Mesendoderm (in vitro differentiated cells): ENCODE measurements at regions not wholly inside any gene's neighbourhood (a gene's known extent, or its start where the extent isn't known, plus 50 kb on each side); places are given as distances from the start of the nearest gene placed in this dataset.
"Not testable (repeated sequence)": the region's sequence is repeated elsewhere in the genome, so short reads cannot be mapped to it uniquely, and the experiment has no call there.

ENCODE experiments used
- DNase-seq: peaks from one replicate; pipeline ENCODE4 v3.0.0; 2013
- H2AK5ac ChIP-seq: 2 replicates; pipeline ENCODE4 v1.6.1; 2013; ENCODE audit warnings: low read length, inconsistent platforms
- H2BK120ac ChIP-seq: 2 replicates; pipeline ENCODE4 v1.6.1; 2013; ENCODE audit warnings: low read depth, mild to moderate bottlenecking, low read length, moderate library complexity, mixed read lengths
- H2BK15ac ChIP-seq: replicated peaks from 2 replicates; pipeline ENCODE4 v1.6.1; 2013; ENCODE audit warnings: low read depth, mild to moderate bottlenecking, moderate library complexity
- H2BK5ac ChIP-seq: 2 replicates; pipeline ENCODE4 v1.6.1; 2013; ENCODE audit warnings: low read length, inconsistent platforms
- H3K18ac ChIP-seq: 2 replicates; pipeline ENCODE4 v1.6.1; 2013; ENCODE audit warnings: mild to moderate bottlenecking, low read length, mixed read lengths
- H3K23ac ChIP-seq: one replicate; pipeline ENCODE4 v1.6.1; 2013; ENCODE audit warnings: low read length
- H3K27ac ChIP-seq: 2 replicates; pipeline ENCODE4 v1.5.1; 2013; ENCODE audit warnings: low read depth, mild to moderate bottlenecking, inconsistent platforms, low read length, moderate library complexity
- H3K27me3 ChIP-seq: 2 replicates; pipeline ENCODE4 v1.6.1; 2013; ENCODE audit warnings: low read length, control low read depth, mild to moderate bottlenecking, inconsistent platforms; ENCODE audit not compliant: insufficient read depth, poor library complexity
- H3K36me3 ChIP-seq: 2 replicates; pipeline ENCODE4 v1.6.1; 2013; ENCODE audit warnings: low read length, inconsistent platforms; ENCODE audit not compliant: control insufficient read depth, insufficient read depth
- H3K4ac ChIP-seq: one replicate; pipeline ENCODE4 v1.6.1; 2013; ENCODE audit warnings: low read depth, mild to moderate bottlenecking, low read length, moderate library complexity
- H3K4me1 ChIP-seq: 2 replicates; pipeline ENCODE4 v1.6.1; 2013; ENCODE audit warnings: low read depth, low read length, inconsistent platforms; ENCODE audit not compliant: control insufficient read depth
- H3K4me2 ChIP-seq: 2 replicates; pipeline ENCODE4 v1.6.1; 2013; ENCODE audit warnings: low read length
- H3K4me3 ChIP-seq: 2 replicates; pipeline ENCODE4 v1.5.1; 2013; ENCODE audit warnings: mild to moderate bottlenecking, low read length
- H3K56ac ChIP-seq: one replicate; pipeline ENCODE4 v1.6.1; 2013; ENCODE audit warnings: low read length
- H3K79me1 ChIP-seq: 2 replicates; pipeline ENCODE4 v1.6.1; 2013; ENCODE audit warnings: low read length, inconsistent platforms
- H3K79me2 ChIP-seq: 2 replicates; pipeline ENCODE4 v1.6.1; 2013; ENCODE audit warnings: mild to moderate bottlenecking, low read length; ENCODE audit not compliant: control insufficient read depth, insufficient read depth
- H3K9ac ChIP-seq: 2 replicates; pipeline ENCODE4 v1.6.1; 2013; ENCODE audit warnings: low read length, inconsistent platforms
- H4K5ac ChIP-seq: one replicate; pipeline ENCODE4 v1.6.1; 2013; ENCODE audit warnings: low read length
- H4K8ac ChIP-seq: one replicate; pipeline ENCODE4 v1.6.1; 2013; ENCODE audit warnings: low read depth, mild to moderate bottlenecking, control low read depth, low read length, moderate library complexity
- WGBS: extraction: QIAGEN DNeasy Blood & Tissue Kit; methylation state at CpG from one replicate; pipeline ENCODE4 v1.1.7; 2013; ENCODE audit warnings: low lambda C conversion rate, missing lambda C conversion rate; ENCODE audit not compliant: insufficient coverage; ENCODE audit errors: extremely low coverage; 5-methylcytosine and 5-hydroxymethylcytosine counted together

DNA sequence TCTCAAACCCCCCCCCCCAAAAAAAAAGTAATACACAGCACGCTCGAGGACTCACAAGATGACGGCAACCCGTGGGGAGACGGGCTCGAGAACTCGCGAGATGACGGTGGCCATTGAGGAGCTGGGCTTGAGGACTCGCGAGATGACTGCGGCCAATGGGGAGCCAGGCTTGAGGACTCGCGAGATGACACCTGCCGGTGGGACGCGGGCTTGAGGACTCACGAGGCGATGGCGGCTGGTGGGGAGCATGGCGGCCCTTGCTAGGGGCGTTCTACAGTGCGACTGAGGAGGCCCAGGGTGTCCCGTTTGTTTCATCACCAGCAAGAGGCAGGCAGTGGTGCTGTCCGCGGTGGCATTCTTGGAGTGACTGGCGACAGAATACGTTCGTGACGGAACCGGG, 172.4 kb upstream of the MAGEB16 start:
- no peak overlapping the region for H3K23ac ChIP-seq
- no peaks in the 10 kb centered on the region for H3K79me1 ChIP-seq
- H3K4me3 ChIP-seq: no peak overlapping the region
- H3K27me3 ChIP-seq: no peaks in the 10 kb centered on the region
- H3K56ac ChIP-seq: no peak overlapping the region
- no peak overlapping the region for H2AK5ac ChIP-seq
- H3K4me1 ChIP-seq: no peaks in the 10 kb centered on the region
- no peaks in the 10 kb centered on the region for H3K36me3 ChIP-seq
- no peak overlapping the region for H3K18ac ChIP-seq
- no peak overlapping the region for H3K9ac ChIP-seq
- no peak overlapping the region for H3K27ac ChIP-seq
- no peak for DNase-seq
- no peak overlapping the region for H4K5ac ChIP-seq
- H3K4me2 ChIP-seq: no peak overlapping the region
- no peak overlapping the region for H4K8ac ChIP-seq
- H3K79me2 ChIP-seq: no peaks in the 10 kb centered on the region
- H3K4ac ChIP-seq: no peak overlapping the region
- H2BK15ac ChIP-seq: no peak overlapping the region
- WGBS: no CpG with 5 or more reads among the region's 31 CpGs
- H2BK5ac ChIP-seq: no peak overlapping the region
- H2BK120ac ChIP-seq: no peak overlapping the region

GRCh38 chrX:35626124-35626523, 172.0 kb upstream of the MAGEB16 start:
- no peaks in the 10 kb centered on the region for H3K79me2 ChIP-seq
- H3K36me3 ChIP-seq: no peaks in the 10 kb centered on the region
- H3K4me3 ChIP-seq: no peak overlapping the region
- no peak overlapping the region for H3K4ac ChIP-seq
- no peak for DNase-seq
- no peaks in the 10 kb centered on the region for H3K4me1 ChIP-seq
- H2BK5ac ChIP-seq: no peak overlapping the region
- H3K56ac ChIP-seq: no peak overlapping the region
- no peak overlapping the region for H4K8ac ChIP-seq
- H3K79me1 ChIP-seq: no peaks in the 10 kb centered on the region
- no peaks in the 10 kb centered on the region for H3K27me3 ChIP-seq
- H2BK120ac ChIP-seq: no peak overlapping the region
- H3K27ac ChIP-seq: no peak overlapping the region
- H3K4me2 ChIP-seq: no peak overlapping the region
- no peak overlapping the region for H4K5ac ChIP-seq
- no peak overlapping the region for H2BK15ac ChIP-seq
- WGBS: no CpG with 5 or more reads among the region's 14 CpGs
- no peak overlapping the region for H3K9ac ChIP-seq
- no peak overlapping the region for H3K18ac ChIP-seq
- H3K23ac ChIP-seq: no peak overlapping the region
- H2AK5ac ChIP-seq: no peak overlapping the region

- not testable (repeated sequence) for H2BK5ac ChIP-seq, H3K9ac ChIP-seq, H3K23ac ChIP-seq, H2AK5ac ChIP-seq, H3K4me2 ChIP-seq, H3K27ac ChIP-seq, H2BK15ac ChIP-seq, H3K36me3 ChIP-seq, H3K4me3 ChIP-seq, H3K79me1 ChIP-seq, H3K4ac ChIP-seq, H3K18ac ChIP-seq, H3K27me3 ChIP-seq, H3K4me1 ChIP-seq, DNase-seq, H4K5ac ChIP-seq, H3K79me2 ChIP-seq, H2BK120ac ChIP-seq, H3K56ac ChIP-seq, H4K8ac ChIP-seq
- WGBS: no CpG with 5 or more reads among the region's 8 CpGs
These were observed 162.2 kb upstream of the MAGEB16 start for GRCh38 chrX:35635971-35636370.

- H2BK120ac ChIP-seq: no peak overlapping the region
These were observed 133.3 kb upstream of the MAGEB16 start for GRCh38 chrX:35664833-35665232.

GRCh38 chrX:35665311-35665710, 132.8 kb upstream of the MAGEB16 start:
- no peaks in the 10 kb centered on the region for H3K4me1 ChIP-seq
- H3K79me1 ChIP-seq: no peaks in the 10 kb centered on the region
- H3K56ac ChIP-seq: no peak overlapping the region
- H2AK5ac ChIP-seq: no peak overlapping the region
- H3K18ac ChIP-seq: no peak overlapping the region
- H4K5ac ChIP-seq: no peak overlapping the region
- no peak overlapping the region for H2BK5ac ChIP-seq
- no peak for DNase-seq
- no peaks in the 10 kb centered on the region for H3K27me3 ChIP-seq
- no peaks in the 10 kb centered on the region for H3K36me3 ChIP-seq
- no peak overlapping the region for H4K8ac ChIP-seq
- H3K79me2 ChIP-seq: no peaks in the 10 kb centered on the region
- no peak overlapping the region for H3K4me2 ChIP-seq
- no peak overlapping the region for H3K4ac ChIP-seq
- H3K9ac ChIP-seq: no peak overlapping the region
- no peak overlapping the region for H3K4me3 ChIP-seq
- H3K27ac ChIP-seq: peak overlapping the region; percentile 67
- H2BK15ac ChIP-seq: no peak overlapping the region
- H2BK120ac ChIP-seq: no peak overlapping the region
- no peak overlapping the region for H3K23ac ChIP-seq

More at GRCh38 chrX:35664833-35665232, 133.3 kb upstream of the MAGEB16 start:
- Histone ChIP-seq H2BK15ac (no peak overlapping the region), H3K27ac (peak overlapping the region; percentile 51), H4K8ac (no peak overlapping the region), H2AK5ac (no peak overlapping the region), H3K36me3 (no peaks in the 10 kb centered on the region), H4K5ac (no peak overlapping the region), H3K9ac (no peak overlapping the region), H3K4me3 (no peak overlapping the region), H3K4ac (no peak overlapping the region), H3K79me1 (no peaks in the 10 kb centered on the region), H3K18ac (no peak overlapping the region), H3K23ac (no peak overlapping the region), H2BK5ac (no peak overlapping the region), H3K56ac (no peak overlapping the region), H3K4me1 (no peaks in the 10 kb centered on the region), H3K79me2 (no peaks in the 10 kb centered on the region), H3K27me3 (no peaks in the 10 kb centered on the region), H3K4me2 (no peak overlapping the region)
- DNase-seq: no peak
- no CpG with 5 or more reads among the region's 2 CpGs for WGBS

DNA sequence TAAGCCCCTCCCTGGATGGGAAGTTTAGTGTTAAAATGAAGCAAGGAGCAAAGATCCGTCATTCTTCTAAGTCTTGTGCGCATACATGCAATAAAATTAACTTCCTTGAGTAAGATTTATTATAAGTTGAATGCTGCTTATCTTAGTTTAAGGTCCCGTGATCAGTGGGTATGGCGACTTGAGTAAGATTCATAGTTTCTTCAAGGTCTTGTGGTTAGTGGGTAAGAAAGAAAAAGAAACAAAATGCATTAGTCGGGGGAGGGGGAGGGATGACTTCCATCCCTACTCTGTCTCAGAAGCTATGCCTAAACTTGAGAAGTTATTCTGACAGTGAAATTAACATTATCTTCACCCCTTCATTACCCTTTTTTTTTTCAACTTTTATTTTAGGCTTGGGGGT, 127.3 kb upstream of the MAGEB16 start:
- Histone ChIP-seq H3K4ac (no peak overlapping the region), H2BK120ac (no peak overlapping the region), H3K27ac (no peak overlapping the region), H2BK5ac (no peak overlapping the region), H3K18ac (no peak overlapping the region), H3K4me1 (no peaks in the 10 kb centered on the region), H2AK5ac (no peak overlapping the region), H3K79me2 (no peaks in the 10 kb centered on the region), H2BK15ac (no peak overlapping the region), H3K4me2 (no peak overlapping the region), H3K36me3 (no peaks in the 10 kb centered on the region), H3K4me3 (no peak overlapping the region), H4K5ac (no peak overlapping the region), H3K79me1 (no peaks in the 10 kb centered on the region), H3K56ac (no peak overlapping the region), H3K27me3 (no peaks in the 10 kb centered on the region), H3K9ac (no peak overlapping the region), H3K23ac (no peak overlapping the region), H4K8ac (no peak overlapping the region)
- no peak for DNase-seq
- no CpG with 5 or more reads among the region's 5 CpGs for WGBS
